ENCODE measurements at regions not wholly inside any gene's neighbourhood (a gene's known extent, or its start where the extent isn't known, plus 50 kb on each side); places are given as distances from the start of the nearest gene placed in this dataset.

DNA sequence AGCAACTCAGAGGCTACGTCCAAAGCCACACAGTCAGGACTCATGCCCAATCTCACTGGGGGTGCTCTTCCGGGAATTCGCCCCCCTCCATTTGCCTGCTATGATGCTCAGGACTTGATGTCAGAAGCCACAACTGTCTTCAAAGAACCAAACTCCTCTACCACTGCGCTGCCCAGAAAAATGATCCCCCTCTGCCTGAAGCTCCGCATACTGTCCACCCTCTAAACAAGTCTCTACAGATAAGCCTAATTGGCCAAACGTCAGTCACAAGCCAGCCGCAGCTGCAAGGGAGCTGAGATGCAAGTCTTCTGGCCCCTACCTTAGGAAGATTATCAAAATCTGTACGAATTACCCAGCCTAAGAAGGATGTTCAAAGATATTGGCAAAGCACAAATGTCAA is 294.6 kb downstream of the BUD13 start:
- Histone ChIP-seq H3F3A (ENCODE audit: insufficient read depth, low read length) (no peaks in the 10 kb centered on the region), H3K9me2 (ENCODE audit: low read depth, low read length) (no peaks in the 10 kb centered on the region), H3K4me1 (ENCODE audit: insufficient read depth, low read length, severe bottlenecking) (no peaks in the 10 kb centered on the region), H3K79me2 (ENCODE audit: insufficient read depth, low read length) (no peaks in the 10 kb centered on the region), H2AFZ (ENCODE audit: low read length) (no peak overlapping the region), H3K9me3 (ENCODE audit: low read length) (no peaks in the 10 kb centered on the region), H4K20me1 (ENCODE audit: insufficient read depth, low read length) (no peaks in the 10 kb centered on the region), H3K4me2 (ENCODE audit: low read length) (no peak overlapping the region), H3K27me3 (ENCODE audit: insufficient read depth, low read length) (no peaks in the 10 kb centered on the region), H3K9ac (ENCODE audit: low read length) (no peak overlapping the region), H3K27ac (ENCODE audit: low read depth, low read length, poor library complexity, severe bottlenecking) (no peak overlapping the region), H3K4me3 (ENCODE audit: low read depth, low read length, poor library complexity, severe bottlenecking) (no peak overlapping the region), H3K36me3 (ENCODE audit: insufficient read depth, low read length) (no peaks in the 10 kb centered on the region)
- TF ChIP-seq EZH2 (IDR thresholded peaks at IDR 0.05; ENCODE audit: borderline replicate concordance, low read length): no peak
- TF ChIP-seq, protein P1, sequence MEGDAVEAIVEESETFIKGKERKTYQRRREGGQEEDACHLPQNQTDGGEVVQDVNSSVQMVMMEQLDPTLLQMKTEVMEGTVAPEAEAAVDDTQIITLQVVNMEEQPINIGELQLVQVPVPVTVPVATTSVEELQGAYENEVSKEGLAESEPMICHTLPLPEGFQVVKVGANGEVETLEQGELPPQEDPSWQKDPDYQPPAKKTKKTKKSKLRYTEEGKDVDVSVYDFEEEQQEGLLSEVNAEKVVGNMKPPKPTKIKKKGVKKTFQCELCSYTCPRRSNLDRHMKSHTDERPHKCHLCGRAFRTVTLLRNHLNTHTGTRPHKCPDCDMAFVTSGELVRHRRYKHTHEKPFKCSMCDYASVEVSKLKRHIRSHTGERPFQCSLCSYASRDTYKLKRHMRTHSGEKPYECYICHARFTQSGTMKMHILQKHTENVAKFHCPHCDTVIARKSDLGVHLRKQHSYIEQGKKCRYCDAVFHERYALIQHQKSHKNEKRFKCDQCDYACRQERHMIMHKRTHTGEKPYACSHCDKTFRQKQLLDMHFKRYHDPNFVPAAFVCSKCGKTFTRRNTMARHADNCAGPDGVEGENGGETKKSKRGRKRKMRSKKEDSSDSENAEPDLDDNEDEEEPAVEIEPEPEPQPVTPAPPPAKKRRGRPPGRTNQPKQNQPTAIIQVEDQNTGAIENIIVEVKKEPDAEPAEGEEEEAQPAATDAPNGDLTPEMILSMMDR (IDR thresholded peaks at IDR 0.05; ENCODE audit: low read length): no peak

DNA sequence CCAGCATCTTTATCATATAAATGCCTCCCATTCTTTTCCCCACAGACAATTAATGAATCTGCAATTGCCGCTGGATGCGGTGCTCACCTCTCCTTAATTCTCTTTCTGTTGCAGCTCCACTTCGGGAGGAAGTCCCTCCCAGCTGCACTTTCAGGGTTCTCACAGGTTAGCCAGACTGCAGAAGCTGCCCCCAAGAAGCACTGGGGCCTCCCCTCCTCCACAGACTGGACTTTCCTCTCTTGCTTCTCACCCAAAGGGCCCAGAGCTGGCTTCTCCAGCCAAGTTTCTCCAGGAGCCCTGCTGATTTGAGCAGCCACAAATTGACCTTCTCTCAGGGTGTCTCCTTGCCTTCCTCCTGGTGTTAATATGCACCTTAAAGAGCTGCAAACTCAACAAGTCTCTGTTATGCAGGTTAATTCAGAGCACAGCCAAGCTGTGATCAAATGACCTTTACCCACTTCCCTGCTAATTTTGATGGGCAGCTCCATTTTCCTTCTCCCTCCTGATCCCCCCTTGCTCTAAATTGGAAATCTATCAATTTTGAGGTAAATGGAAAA is 298.9 kb downstream of the BUD13 start:
- Histone ChIP-seq H3K27me3 (ENCODE audit: insufficient read depth, low read length) (no peaks in the 10 kb centered on the region), H3K36me3 (ENCODE audit: insufficient read depth, low read length) (no peaks in the 10 kb centered on the region), H3K4me3 (ENCODE audit: low read depth, low read length, poor library complexity, severe bottlenecking) (no peak overlapping the region), H4K20me1 (ENCODE audit: insufficient read depth, low read length) (no peaks in the 10 kb centered on the region), H3K27ac (ENCODE audit: low read depth, low read length, poor library complexity, severe bottlenecking) (no peak overlapping the region), H3K9me3 (ENCODE audit: low read length) (no peaks in the 10 kb centered on the region), H3K4me2 (ENCODE audit: low read length) (no peak overlapping the region), H3F3A (ENCODE audit: insufficient read depth, low read length) (no peaks in the 10 kb centered on the region), H3K79me2 (ENCODE audit: insufficient read depth, low read length) (no peaks in the 10 kb centered on the region), H2AFZ (ENCODE audit: low read length) (no peak overlapping the region), H3K9me2 (ENCODE audit: low read depth, low read length) (no peaks in the 10 kb centered on the region), H3K9ac (ENCODE audit: low read length) (no peak overlapping the region), H3K4me1 (ENCODE audit: insufficient read depth, low read length, severe bottlenecking) (no peaks in the 10 kb centered on the region)
- TF ChIP-seq, protein P1 (IDR thresholded peaks at IDR 0.05; ENCODE audit: low read length): no peak
- no peak for TF ChIP-seq EZH2 (IDR thresholded peaks at IDR 0.05; ENCODE audit: borderline replicate concordance, low read length)

DNA sequence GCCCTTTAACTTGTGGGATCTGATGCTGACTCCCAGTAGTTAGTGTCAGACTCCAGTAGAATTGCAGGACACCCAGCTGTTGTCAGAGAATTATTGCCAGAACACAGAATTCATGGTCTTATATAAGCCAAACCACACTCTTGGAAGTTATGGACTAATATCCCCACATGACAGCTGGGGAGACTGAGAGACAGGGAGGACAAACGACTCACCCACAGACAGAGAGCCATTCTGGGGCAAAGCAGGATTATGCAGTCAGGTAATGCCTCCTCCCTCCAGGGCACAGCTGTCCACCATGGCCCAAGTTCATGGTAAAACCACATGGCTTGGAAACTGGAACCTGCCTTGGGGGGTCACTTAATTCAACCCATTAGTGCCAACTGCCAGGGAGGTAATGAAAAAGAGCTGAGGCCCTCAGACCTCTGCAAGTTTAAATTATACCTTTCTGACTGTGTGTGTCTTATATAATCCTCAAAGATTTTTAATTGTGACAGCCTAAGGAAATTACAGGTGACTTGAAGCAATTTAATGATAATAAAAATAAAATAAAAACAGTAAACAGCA is 299.5 kb downstream of the BUD13 start:
- no peaks in the 10 kb centered on the region for H3K9me3 ChIP-seq (ENCODE audit: low read length)
- no peaks in the 10 kb centered on the region for H3K79me2 ChIP-seq (ENCODE audit: insufficient read depth, low read length)
- H3K27me3 ChIP-seq (ENCODE audit: insufficient read depth, low read length): no peaks in the 10 kb centered on the region
- no peak overlapping the region for H3K9ac ChIP-seq (ENCODE audit: low read length)
- no peak overlapping the region for H3K27ac ChIP-seq (ENCODE audit: low read depth, low read length, poor library complexity, severe bottlenecking)
- no peaks in the 10 kb centered on the region for H3K4me1 ChIP-seq (ENCODE audit: insufficient read depth, low read length, severe bottlenecking)
- H3K4me2 ChIP-seq (ENCODE audit: low read length): no peak overlapping the region
- no peaks in the 10 kb centered on the region for H3K9me2 ChIP-seq (ENCODE audit: low read depth, low read length)
- H4K20me1 ChIP-seq (ENCODE audit: insufficient read depth, low read length): no peaks in the 10 kb centered on the region
- H3K36me3 ChIP-seq (ENCODE audit: insufficient read depth, low read length): no peaks in the 10 kb centered on the region
- H3F3A ChIP-seq (ENCODE audit: insufficient read depth, low read length): no peaks in the 10 kb centered on the region
- no peak overlapping the region for H3K4me3 ChIP-seq (ENCODE audit: low read depth, low read length, poor library complexity, severe bottlenecking)
- no peak for TF ChIP-seq EZH2 (IDR thresholded peaks at IDR 0.05; ENCODE audit: borderline replicate concordance, low read length)
- TF ChIP-seq, protein P1 (IDR thresholded peaks at IDR 0.05; ENCODE audit: low read length): no peak
- no peak overlapping the region for H2AFZ ChIP-seq (ENCODE audit: low read length)

All from OCI-LY1 (cell line).